ENCODE measurements at regions not wholly inside any gene's neighbourhood (a gene's known extent, or its start where the extent isn't known, plus 50 kb on each side); places are given as distances from the start of the nearest gene placed in this dataset.

DNA sequence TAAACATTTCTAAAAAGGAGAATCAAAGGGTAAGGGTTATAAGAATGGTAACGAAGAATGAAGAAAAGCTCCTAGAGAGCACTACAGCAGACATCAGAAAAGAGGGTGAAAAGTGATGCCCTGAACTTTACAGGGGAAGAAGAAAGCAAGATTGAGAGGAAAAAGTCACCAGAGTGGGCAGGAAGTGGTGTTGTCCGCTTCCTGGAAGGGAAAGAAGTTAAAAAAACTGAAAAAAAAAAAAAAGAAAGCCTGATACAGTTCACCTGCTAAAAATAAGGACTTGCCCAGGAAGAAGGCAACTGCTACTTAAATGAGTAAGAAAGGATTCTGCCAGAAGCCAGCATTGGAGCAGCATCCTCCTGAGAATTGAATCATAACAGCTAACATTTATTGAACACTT lies 330.1 kb upstream of the PHF14 start:
- Histone ChIP-seq H3K18ac (ENCODE audit: low read depth, low read length) (no peak overlapping the region), H2BK5ac (ENCODE audit: low read depth, low read length, poor library complexity, severe bottlenecking) (no peak overlapping the region), H2BK15ac (ENCODE audit: low read depth, low read length) (no peak overlapping the region), H3K9me1 (ENCODE audit: insufficient read depth, low read length) (no peaks in the 10 kb centered on the region), H4K91ac (ENCODE audit: insufficient read depth, low read depth, low read length) (no peak overlapping the region), H3K79me1 (ENCODE audit: low read depth in 1 of 2, low read length in 2 of 2) (no peaks in the 10 kb centered on the region), H3K4ac (ENCODE audit: low read depth, low read length) (no peak overlapping the region), H2BK20ac (ENCODE audit: low read depth, low read length) (no peak overlapping the region), H3K23ac (ENCODE audit: low read depth, low read length) (no peak overlapping the region), H3K4me1 (ENCODE audit: control insufficient read depth, insufficient read depth, low read length) (no peaks in the 10 kb centered on the region), H3K56ac (ENCODE audit: extremely low read depth, insufficient read depth, low read length) (no peak overlapping the region), H2AK5ac (ENCODE audit: low read depth, low read length) (no peak overlapping the region), H4K8ac (ENCODE audit: low read depth in 2 of 2, low read length in 2 of 2) (no peak overlapping the region), H3K9ac (ENCODE audit: low read depth, low read length) (no peak overlapping the region), H2AFZ (replicated peaks; ENCODE audit: low read length, poor library complexity) (no peak overlapping the region), H4K20me1 (ENCODE audit: insufficient read depth, low read length) (no peaks in the 10 kb centered on the region), H3K36me3 (ENCODE audit: control insufficient read depth, insufficient read depth, low read length) (no peaks in the 10 kb centered on the region), H3K4me3 (ENCODE audit: insufficient read depth, low read depth, low read length) (no peak overlapping the region), H3K27me3 (ENCODE audit: control insufficient read depth, insufficient read depth, low read length) (no peaks in the 10 kb centered on the region), H2BK120ac (ENCODE audit: low read depth, low read length) (no peak overlapping the region), H2AK9ac (replicated peaks; ENCODE audit: low read depth, low read length, poor library complexity) (no peak overlapping the region), H3K27ac (ENCODE audit: insufficient read depth, low read length) (no peak overlapping the region), H3K4me2 (ENCODE audit: low read depth, low read length) (no peak overlapping the region), H4K5ac (ENCODE audit: low read depth, low read length) (no peak overlapping the region), H3K9me3 (ENCODE audit: control insufficient read depth, insufficient read depth, low read length) (peaks cover 5% of the 10 kb centered on the region), H3K14ac (replicated peaks; ENCODE audit: low read depth, low read length) (no peak overlapping the region)
- ChIA-PET CTCF (no interaction called here), POLR2A (ENCODE audit: unreplicated experiment) (no interaction called here)
- DNase-seq (no peak), ATAC-seq (ENCODE audit: low read depth) (no peak)
- in situ Hi-C loops (cut with MboI; ENCODE audit: low sequenced_read_pairs) (no loop called here), dilution Hi-C loops (cut with HindIII; ENCODE audit: low sequenced_read_pairs, unreplicated experiment) (no loop called here), intact Hi-C loops (cut with micrococcal nuclease) (no loop called here)
- BruUV-seq (replicated peaks) = no TSS peak
- TF ChIP-seq POLR2A (IDR thresholded peaks at IDR 0.05; ENCODE audit: low read depth, low read length) (no peak), RCOR1 (IDR thresholded peaks at IDR 0.05; ENCODE audit: insufficient replicate concordance, low read length) (no peak)
- TF ChIP-seq, protein P1, sequence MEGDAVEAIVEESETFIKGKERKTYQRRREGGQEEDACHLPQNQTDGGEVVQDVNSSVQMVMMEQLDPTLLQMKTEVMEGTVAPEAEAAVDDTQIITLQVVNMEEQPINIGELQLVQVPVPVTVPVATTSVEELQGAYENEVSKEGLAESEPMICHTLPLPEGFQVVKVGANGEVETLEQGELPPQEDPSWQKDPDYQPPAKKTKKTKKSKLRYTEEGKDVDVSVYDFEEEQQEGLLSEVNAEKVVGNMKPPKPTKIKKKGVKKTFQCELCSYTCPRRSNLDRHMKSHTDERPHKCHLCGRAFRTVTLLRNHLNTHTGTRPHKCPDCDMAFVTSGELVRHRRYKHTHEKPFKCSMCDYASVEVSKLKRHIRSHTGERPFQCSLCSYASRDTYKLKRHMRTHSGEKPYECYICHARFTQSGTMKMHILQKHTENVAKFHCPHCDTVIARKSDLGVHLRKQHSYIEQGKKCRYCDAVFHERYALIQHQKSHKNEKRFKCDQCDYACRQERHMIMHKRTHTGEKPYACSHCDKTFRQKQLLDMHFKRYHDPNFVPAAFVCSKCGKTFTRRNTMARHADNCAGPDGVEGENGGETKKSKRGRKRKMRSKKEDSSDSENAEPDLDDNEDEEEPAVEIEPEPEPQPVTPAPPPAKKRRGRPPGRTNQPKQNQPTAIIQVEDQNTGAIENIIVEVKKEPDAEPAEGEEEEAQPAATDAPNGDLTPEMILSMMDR (conservative IDR thresholded peaks at IDR 0.05; ENCODE audit: low read depth, low read length) = no peak
- WGBS, 2 experiments (ENCODE audit: extremely low coverage in 2 of 2, insufficient read length in 1 of 2) = 75% methylated on average over 1 of the region's 2 CpGs; no CpG with 5 or more reads in 1 of the 2 experiments

Data from IMR-90 (cell line).